Activated T-cell treated with anti-CD3 and anti-CD28 coated beads for 48 hours (primary cell): ENCODE measurements at regions not wholly inside any gene's neighbourhood (a gene's known extent, or its start where the extent isn't known, plus 50 kb on each side); places are given as distances from the start of the nearest gene placed in this dataset.

Experiments
- DNase-seq: peaks from one replicate; pipeline ENCODE4 v3.0.0-alpha.2; 2020; ENCODE audit warnings: low read depth

DNA sequence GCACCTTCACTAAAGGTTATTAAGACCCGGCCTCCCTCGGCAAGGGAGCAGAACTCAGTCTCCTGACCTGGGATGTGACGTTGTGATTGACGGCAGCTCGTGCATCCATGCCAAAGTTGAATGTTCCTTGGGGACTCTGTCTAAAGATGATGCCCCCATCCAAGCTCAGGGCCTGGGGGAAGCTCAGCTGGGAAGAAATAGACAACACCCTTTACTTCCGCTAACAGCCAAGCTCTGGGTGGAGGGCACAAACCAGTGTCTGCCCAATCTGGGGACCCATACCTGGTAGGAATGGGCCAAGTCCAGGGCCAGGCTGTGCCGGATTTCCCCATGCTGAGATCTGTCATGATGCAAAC lies 95.4 kb downstream of the RMI2 start:
- DNase-seq = no peak

DNA sequence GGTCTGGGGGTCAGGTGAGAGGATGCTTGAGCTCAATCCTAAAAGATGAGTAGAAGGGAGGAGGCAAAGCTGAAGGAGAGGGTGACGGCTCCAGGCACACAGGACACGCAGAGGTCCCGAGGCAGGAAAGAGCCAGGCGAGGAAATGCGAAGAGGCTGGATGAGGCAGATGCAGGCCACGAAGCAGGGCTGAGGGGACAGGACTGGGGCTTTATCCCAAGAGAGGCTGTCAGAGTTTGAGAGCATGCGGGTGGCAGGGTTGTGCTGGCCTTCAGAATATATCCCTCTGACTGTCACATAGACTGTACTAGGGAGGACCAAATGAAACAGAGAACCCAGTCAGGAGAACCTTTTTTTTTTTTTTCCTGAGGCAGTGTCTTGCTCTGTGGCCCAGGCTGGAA lies 100.2 kb downstream of the RMI2 start:
- no peak for DNase-seq

DNA sequence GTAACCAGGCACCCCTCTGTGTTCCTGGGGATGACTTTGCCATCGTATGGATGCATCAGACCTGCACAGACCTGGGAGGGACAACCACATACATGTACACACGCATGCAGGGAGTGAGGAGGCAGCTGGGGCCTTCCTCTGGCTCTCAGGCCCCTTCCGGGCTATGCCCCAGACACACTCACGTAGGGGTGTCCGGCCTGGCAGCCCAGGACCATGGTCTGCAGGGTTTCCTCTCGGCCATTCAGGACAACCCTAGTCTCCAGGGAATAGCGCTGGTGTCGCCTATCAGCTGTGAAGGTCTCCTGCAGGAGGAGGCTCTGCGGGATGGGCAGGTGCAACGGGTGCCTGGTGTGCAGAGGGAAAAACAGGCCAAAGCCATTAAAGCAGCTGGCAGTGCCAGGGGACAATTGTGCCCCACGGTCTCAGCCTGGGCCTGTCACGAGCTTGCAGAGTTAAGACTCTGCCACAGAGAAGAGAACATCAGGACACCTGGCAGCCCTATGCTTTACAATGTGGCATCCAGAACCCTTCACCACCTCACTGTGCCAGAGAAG lies 101.4 kb downstream of the RMI2 start:
- DNase-seq = no peak

DNA sequence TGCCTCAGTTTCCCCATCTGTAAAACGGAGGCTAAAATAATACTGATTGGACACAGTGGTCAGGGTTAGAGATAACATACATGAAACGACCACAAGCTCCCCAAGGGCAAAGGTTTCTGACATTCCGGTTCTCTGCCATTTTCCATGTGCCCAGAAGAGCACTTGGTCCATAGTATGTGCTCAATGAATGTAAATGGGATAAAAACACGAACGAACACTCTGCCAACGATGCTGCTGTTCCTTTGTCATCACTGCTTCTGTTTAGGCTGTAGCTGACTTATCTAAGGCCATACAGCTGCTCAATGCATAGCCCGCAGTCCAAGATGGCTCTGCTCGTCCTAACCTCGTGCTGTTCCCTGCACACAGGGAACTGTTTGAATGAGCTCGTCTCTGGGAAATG lies 102.0 kb downstream of the RMI2 start:
- DNase-seq = no peak

DNA sequence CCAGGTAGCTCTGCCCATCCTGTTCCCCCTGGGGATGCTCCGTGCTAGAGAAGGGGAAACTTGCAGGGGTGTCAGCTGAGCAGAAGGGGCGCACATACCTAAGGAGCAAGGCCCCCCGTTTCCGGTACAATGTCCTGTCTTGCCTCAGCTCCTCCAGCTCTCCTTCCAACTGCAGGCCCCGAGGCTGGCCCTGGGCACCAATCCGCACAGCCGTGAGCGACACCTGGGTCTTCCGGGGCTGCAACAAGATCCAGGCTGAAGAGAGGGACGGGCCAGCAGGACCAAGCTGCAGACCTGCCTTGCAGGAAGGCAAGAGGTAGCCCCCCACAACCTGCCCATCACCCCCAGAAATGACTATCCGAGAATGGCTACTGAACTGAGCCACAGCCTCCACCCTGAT lies 102.6 kb downstream of the RMI2 start:
- DNase-seq = no peak

DNA sequence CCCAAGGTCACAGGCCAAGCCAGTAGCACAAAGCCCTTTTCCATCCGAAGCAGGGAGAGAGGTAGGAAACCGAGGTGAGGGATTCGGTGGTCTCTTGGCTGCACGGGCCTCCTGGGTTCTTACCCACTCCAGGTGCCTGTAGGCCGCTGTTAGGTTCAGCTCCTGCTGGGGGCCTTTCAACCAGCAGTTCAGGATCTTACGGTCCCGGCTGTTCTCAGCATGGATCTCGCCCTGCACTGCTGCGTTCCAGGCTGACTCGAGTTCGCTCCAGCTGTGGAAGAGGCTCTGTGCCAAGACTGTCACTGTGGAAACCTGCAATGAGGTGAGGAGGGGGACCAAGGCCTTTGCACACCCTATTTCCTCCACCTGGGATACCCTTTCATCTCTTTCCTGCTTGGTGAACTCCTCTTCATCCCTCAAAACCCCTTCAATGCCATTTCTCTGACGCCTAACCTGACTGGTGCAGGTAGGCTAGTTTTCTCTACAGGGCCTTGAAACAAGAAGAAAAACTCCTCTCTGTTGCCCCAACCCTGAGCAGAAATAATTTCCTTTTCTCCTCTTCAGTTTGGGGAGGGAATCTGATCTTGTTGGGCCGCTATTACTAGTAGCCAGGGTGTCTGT lies 103.6 kb downstream of the RMI2 start:
- no peak for DNase-seq

DNA sequence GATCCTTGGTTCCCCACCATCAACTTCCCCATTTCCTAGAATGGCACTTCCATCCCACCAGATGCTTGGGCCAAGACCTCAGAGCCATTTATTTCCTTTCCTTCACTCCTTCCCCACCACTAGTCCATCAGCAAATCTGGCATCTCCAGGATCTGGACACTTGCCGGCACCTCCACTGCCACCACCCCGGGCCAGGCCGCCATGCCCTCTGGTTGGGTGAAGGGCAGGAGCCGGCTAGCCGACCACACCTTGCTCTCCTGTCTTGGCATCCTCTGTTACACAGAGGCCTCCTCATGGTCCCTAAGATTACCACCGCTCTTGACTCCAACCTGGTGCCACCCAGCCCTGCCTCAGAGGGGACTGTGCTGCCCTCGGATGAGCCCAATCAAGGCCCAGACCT lies 104.5 kb downstream of the RMI2 start:
- no peak for DNase-seq

DNA sequence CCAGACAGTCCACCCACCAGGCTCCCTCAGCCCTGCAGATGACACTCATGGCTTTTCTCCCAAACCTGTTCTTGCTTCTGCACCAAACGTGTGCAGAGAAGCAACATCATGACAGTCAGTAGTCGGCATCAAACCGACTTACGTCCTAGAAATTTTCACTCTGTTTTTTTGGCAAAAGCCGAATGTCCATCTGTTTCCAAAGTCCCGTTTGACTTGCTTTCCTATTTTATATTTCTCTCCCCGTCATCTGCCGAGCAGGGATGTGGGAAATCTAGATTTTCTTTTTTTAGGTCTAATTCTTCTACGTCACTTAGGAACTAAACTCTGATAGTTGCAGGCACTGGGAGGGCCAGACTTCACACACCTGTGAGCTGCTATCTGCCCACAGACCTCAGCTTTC lies 104.9 kb downstream of the RMI2 start:
- no peak for DNase-seq

DNA sequence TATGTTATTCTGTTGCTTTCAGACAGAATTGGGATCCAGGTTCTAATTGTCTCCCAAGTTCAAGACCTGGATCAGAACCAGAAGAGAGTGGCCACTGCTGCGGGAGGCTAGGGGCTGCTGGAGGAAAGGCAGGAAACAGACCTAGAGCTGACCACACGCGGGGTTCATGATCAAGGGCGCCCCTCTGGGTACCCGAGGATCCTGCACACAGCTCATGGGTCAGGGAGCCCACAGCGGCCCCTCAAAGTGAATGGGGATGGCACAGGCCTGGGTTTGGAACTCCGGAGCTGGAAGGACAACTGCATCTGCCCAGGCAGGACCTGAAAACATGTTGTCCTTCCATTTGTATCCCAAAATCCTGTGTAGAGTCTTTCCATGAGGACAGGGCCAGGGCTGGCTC lies 107.0 kb downstream of the RMI2 start:
- no peak for DNase-seq

DNA sequence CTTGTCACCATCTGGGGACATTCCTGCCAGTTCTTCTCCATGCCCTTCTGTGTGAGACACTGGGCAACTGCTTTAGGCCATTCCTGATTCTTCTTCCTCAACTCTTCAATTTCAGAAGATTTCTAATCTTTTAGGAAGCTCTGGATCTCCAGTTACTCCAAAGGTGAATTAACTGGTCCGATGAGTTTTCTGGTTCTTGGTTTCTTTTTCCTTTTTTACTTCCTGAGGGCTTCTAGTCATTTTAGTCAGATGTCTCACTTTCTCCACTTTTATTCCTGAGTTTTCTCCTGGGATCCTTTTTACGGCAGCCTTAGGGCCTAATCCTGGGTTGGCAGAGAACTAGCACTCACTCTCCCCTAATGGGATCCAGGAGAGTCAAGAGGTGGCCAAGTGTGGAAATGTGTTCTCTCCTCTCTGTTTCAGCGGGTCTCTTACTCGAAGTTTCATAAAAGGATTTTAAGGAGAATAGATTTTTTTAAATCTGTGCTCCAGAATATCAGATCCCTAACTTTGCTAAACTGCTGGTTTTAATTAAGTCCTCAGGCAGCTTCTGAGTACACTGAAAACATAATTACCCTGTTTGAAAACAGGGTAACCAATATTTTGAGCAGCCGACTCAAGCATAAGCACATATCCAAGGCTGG lies 107.6 kb downstream of the RMI2 start:
- no peak for DNase-seq

DNA sequence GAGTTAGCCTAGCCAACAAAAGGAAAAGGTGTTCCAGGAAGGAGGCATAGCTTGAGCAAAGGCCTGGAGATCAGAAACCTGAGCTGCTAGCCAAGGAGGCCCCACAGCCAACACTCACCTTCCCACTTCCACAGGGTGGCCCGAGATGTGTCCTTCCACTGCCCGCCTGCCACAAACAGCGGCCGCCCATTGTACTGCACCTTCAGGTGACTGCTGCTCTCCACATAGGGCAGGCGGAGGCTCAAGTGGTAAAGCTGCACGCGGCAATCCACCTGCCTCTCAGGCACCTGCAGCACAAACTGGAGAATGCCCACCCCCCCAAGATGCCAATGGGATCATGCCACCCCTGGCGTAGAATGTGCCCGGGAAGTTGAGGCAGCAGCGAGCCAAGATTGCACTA lies 111.5 kb downstream of the RMI2 start:
- DNase-seq = no peak

DNA sequence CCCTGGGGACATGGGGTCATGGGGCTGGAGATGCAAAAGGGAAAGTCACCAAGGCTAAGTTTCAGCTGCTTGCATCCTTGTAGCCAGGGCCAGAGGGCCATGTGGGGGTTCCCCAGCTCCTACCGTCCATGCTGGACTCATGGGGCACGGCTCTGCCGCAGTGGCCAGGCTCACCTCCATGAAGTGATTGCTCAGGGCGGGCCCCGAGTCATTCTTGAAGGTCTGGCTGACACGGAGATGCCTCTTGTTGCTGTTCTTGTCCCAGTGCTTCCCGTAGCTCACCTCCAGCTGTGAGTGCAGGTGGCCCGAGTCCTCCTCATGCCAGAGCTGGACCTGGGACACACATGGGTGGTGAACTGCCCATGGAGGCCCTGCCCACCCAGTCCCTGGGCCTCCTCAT lies 114.5 kb downstream of the RMI2 start:
- no peak for DNase-seq

DNA sequence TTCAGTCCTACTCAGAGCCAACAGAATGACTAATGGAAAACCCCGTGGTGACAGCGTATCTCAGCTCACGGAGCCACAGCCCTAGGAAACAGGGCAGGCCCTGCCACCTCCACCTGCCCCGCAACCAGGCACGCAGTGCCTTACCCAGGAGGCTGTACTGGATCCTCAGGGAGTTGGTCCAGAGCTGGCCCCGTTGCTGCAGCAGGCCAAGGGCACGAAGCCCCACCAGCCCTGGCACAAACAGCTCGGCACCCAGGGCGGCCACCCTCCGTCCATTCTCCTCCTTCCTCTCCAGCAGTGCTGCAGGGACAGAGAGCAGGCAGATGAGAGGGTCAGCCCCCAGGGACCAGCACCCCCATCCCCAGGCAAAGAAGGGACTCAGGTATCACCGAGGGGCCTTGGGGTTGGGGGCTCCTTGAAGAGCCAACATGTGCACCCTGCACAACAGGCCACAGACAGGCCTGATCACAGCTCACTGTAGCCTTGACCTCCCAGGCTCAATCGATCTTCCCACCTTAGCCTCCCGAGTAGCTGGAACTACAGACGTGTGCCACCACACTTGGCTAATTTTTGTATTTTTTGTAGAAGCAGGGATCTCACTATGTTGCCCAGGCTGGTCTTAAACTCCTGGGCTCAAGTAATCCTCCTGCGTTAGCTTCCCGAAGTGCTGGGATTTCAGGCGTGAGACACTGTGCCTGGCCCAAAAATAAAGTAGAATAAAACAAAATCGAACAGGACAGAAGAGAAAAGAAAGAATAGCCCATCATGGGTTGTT lies 115.7 kb downstream of the RMI2 start:
- DNase-seq = no peak

DNA sequence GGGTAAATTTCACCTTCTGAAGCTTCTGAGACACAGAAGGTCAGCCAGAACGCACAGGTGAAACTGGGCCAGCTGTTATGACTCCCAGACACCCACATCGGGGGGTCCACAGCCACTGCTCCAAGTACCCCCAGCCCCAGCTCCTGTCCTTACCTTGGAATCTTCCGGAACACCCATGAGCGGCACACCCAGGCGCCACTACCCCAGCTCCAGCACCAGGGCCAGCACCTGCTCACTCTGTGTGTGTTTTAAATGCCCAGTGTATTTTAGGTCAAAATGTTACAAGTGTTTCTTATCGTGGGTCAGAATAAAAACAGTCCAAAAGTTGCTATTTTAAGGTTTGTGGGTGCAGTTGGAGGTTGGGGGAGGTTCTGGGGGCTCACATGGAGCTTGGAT lies 116.3 kb downstream of the RMI2 start:
- DNase-seq = no peak

DNA sequence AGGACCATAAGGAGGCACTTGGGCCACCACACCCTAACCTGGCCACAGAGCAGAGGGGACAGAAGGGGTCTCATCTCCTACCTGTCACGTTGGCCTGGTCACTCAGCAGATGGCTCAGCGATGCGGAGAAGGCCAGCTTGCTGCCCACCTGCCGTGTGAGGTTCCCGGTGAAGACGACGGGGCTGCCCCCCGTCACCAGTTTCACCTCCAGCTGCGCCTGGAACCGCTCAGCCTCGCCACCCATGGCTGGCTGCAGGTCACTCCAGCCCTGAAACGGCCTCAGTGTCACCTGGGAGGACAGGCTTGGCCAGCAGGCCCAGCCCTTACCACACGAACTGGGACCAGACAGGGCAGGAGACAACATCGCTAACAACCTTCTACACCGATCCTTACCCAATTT lies 116.8 kb downstream of the RMI2 start:
- no peak for DNase-seq

DNA sequence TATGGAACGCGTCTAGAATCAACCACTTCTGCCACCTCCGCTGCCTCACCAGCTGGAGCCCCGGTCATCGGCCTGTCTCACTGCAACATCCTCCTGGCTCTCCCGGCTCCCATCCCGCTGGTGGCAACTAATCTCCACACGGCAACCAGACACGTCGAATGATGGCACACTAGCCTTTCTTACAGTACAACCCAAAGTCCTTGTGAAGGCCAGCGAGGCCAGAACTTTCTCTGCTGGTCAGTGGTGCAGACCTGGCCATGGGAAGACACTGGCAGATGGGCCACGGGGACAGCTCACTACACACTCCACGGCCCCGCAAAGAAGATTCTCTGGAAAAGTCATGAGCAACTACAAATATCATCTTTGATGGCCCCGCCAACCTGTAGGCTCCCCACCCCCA lies 117.6 kb downstream of the RMI2 start:
- no peak for DNase-seq

DNA sequence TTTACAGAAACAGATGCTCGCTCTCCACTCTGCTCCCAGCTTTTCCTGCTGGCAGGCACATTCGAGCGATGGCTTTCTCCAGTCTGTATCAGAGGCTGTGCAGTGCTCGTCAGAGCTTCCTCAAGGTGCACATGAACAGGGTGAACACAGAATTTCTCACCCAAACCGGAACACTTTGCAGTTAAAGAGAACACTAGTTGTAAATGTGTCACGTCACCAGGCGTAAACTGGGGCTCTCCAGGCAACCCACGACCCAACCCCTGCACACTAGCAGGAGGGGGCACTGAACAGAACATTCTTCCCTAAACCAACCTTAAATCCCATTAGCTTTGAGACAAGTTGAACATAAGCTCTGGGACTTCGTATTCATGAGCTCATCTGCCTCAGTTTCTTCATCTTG lies 119.0 kb downstream of the RMI2 start:
- DNase-seq = no peak

DNA sequence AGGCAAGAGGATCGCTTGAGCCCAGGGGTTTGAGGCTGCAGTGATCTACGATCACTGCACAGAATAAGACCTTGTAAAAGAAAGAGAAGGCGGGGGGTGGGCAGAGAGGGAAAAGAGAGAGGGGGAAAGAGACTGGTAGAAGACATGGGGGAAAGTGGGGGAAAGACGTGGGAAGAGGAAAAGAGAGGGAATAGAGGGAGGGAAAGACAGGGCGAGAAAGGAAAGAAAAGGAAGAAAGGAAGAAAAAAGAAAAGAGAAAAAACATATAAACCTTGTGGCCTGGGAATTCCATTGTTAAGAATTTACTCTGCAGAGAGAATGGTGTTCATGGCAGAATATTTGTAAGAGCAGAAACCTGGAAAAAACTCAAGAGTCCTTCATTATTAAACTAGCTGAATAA lies 120.4 kb downstream of the RMI2 start:
- DNase-seq = no peak

DNA sequence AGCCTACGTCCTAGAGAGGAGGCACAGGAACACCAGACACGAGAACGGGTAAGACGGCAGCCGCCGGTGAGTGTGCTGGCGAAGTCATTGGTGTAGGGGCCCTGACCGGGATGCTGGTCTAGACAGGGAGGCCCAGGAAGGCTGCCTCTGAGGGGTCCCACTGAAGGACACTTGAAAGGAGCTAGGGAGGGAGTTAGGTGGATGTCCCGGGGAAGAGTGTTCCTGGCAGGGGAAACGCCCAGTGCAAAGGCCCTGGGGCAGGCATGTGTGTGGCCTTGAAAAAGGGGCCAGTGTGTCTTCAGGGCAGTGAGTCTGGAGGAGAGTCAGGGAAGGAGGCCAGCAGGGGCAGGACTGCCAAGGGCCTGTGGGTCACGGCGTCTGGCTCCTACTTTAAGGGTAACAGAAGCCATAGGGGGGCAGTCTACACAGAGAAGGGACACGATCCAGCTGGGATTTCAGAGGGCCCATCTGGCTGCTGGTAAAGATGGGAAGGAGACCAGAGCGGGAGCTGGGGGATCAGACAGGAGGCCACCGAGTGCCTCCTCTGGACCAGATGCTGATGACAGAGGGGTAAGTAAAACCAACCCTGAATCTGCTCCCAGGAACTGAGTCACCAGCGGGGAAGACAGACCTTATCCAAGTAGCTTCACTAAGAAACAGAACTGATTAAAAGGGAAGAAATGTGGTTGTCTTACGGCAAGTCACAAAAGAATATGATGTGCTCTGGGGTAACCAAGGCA lies 115.9 kb downstream of the LITAF start:
- no peak for DNase-seq

DNA sequence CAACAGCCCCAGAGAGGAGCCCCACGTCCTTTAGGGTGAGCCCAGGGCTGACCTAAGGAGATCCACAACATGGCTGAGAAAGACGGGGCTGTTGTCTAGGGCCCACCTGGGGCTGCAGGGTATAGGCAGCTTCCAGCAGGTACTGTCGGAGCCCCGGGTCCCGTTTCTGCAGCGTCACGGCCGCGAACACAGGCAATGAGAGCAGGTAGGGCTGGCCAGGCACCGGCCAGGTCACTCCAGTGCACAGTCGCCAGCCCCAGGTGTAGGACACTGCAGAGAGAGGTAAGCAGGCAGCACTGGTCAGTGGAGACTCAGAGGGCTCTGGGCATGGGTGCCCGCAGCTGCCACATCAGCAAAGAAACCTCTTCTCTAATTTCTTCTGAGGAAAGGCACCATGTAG lies 115.2 kb downstream of the LITAF start:
- no peak for DNase-seq

DNA sequence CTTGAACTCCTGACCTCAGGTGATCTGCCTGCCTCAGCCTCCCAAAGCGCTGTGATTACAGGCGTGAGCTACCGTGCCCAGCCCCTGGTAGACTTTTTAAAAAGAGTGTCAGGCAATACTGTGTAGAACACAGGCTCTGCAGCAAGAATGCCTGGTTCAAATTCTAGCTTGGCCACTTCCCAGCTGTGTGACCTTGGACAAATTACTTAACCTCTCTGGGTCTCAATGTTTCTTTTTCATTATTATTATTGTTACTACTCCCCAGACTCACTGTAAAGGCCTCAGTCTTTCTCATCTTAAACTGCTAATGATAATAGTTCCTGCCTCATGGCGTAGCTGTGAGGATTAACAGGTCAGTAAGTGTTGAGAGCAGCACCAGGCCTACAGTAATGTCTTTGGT lies 114.3 kb downstream of the LITAF start:
- no peak for DNase-seq

DNA sequence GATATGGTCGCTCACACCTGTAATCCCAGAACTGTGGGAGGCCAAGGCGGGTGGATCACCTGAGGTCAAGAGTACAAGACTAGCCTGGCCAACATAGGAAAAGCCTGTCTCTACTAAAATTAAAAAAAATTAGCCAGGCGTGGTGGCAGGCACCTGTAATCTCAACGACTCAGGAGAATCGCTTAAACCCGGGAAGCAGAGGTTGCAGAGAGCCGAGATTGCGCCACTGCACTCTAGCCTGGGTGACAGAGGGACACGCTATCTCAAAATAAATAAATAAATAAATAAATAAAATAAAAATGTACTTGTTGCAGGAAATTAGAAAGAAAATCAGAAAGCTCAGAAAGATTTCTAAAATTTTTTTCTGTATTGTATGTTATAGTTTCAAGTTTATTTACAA lies 113.9 kb downstream of the LITAF start:
- no peak for DNase-seq

DNA sequence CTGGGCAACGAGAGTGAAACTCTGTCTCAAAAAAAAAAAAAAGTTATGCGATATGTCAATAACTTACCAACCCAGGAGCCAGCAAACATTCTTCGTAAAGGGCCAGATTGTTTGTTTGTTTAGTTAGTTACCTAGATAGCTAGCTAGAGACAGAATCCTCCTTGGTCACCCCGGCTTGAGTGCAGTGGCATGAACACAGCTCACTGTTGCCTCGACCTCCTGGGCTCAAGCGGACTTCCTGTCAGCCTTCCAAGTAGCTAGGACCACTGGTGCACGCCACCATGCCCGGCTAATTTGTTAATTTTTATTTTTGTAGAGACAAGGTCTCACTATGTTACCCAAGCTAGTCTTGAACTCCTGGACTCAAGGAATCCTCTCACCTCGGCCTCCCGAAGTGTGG lies 113.0 kb downstream of the LITAF start:
- DNase-seq = no peak
